ENCODE measurements at regions not wholly inside any gene's neighbourhood (a gene's known extent, or its start where the extent isn't known, plus 50 kb on each side); places are given as distances from the start of the nearest gene placed in this dataset.

GRCh38 chr3:132189601-132190000 lies 127.6 kb upstream of the ACP3 start:
- no peak for DNase-seq

- no peak for DNase-seq
Observed at GRCh38 chr3:132196113-132196512, 121.1 kb upstream of the ACP3 start.

GRCh38 chr3:132198516-132198915 lies 118.7 kb upstream of the ACP3 start:
- no peak for DNase-seq

GRCh38 chr3:132199451-132199850 lies 117.8 kb upstream of the ACP3 start:
- no peak for DNase-seq

GRCh38 chr3:132202586-132202985 lies 114.6 kb upstream of the ACP3 start:
- no peak for DNase-seq

GRCh38 chr3:132203889-132204596 lies 113.2 kb upstream of the ACP3 start:
- DNase-seq = no peak

- no peak for DNase-seq
Observed at GRCh38 chr3:132205609-132206008, 111.6 kb upstream of the ACP3 start.

GRCh38 chr3:132209855-132210254 lies 107.4 kb upstream of the ACP3 start:
- DNase-seq = no peak

GRCh38 chr3:132210476-132211346 lies 106.5 kb upstream of the ACP3 start:
- peak; percentile 20 for DNase-seq

GRCh38 chr3:132211896-132212295 lies 105.3 kb upstream of the ACP3 start:
- no peak for DNase-seq

- DNase-seq = no peak
Observed at GRCh38 chr3:132218817-132219755, 98.1 kb upstream of the ACP3 start.

- no peak for DNase-seq
Observed at GRCh38 chr3:132220986-132221385, 96.2 kb upstream of the ACP3 start.

- DNase-seq = peak; percentile 96
Observed at GRCh38 chr3:132222868-132223538, 94.2 kb upstream of the ACP3 start.

GRCh38 chr3:132225664-132226063 lies 91.5 kb upstream of the ACP3 start:
- no peak for DNase-seq

- DNase-seq = no peak
Observed at GRCh38 chr3:132228923-132229322, 88.3 kb upstream of the ACP3 start.

- DNase-seq = no peak
Observed at GRCh38 chr3:132229641-132230040, 87.6 kb upstream of the ACP3 start.

GRCh38 chr3:132230156-132231000 lies 86.8 kb upstream of the ACP3 start:
- no peak for DNase-seq

GRCh38 chr3:132231633-132232032 lies 85.6 kb upstream of the ACP3 start:
- no peak for DNase-seq

- DNase-seq = peak; percentile 26
Observed at GRCh38 chr3:132232231-132232792, 84.9 kb upstream of the ACP3 start.

GRCh38 chr3:132236701-132237651 lies 80.2 kb upstream of the ACP3 start:
- DNase-seq = no peak

All from NCI-H2029 treated with DMSO at 0.1 percent for 48 hours (cell line).